ENCODE measurements at regions not wholly inside any gene's neighbourhood (a gene's known extent, or its start where the extent isn't known, plus 50 kb on each side); places are given as distances from the start of the nearest gene placed in this dataset.

DNA sequence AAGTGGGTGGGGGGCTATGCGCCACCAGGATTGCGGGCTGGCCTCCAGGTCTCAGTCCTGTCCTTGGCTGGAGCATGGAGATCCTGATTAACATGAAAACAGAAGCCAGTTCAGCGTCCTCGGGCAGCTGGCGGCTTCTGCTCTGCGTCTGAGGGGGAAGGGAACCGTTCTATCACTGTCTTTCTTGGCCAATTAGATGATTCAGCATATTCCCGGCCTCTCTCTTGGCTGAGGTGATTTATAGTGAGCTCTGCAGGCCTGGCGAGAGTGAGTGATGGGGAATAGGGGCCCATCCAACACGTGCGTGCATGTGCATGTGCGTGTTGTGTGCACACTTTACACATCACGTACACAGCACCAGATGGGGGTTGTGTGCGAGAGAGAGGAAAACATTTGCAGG is 145.8 kb upstream of the ATP6AP2 start:
- DNase-seq: no peak
- H3K27me3 Mint-ChIP-seq: no peaks in the 10 kb centered on the region
- ChIA-PET CTCF (no interaction called here), POLR2A (no interaction called here)
- H3K36me3 Mint-ChIP-seq (ENCODE audit: low read depth): no peaks in the 10 kb centered on the region
- H3K27ac Mint-ChIP-seq: no peak overlapping the region
- no peak overlapping the region for H3K4me3 Mint-ChIP-seq
- H3K4me1 Mint-ChIP-seq: peaks cover 2% of the 10 kb centered on the region
- H3K9me3 Mint-ChIP-seq: no peaks in the 10 kb centered on the region

DNA sequence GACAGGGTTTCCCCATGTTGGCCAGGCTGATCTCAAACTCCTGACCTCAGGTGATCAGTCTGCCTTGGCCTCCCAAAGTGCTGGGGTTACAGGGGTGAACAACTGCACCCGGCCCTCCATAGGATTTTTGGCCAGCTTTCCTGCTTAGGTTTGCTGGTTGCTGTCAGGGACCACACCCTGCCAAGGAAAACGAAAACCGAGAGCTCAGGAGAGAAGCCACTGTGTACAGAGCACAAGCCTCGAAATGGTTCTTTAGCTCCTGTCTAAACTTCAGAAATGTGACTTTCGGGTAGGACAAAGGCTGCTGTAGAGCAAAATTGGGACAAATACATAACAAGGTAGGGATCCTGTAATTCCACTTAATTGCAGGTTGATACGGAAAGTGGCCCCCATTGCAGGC is 146.3 kb upstream of the ATP6AP2 start:
- peaks cover 2% of the 10 kb centered on the region for H3K4me1 Mint-ChIP-seq
- H3K9me3 Mint-ChIP-seq: no peaks in the 10 kb centered on the region
- CTCF ChIA-PET: no interaction called here
- no peaks in the 10 kb centered on the region for H3K27me3 Mint-ChIP-seq
- no peaks in the 10 kb centered on the region for H3K36me3 Mint-ChIP-seq (ENCODE audit: low read depth)
- H3K27ac Mint-ChIP-seq: no peak overlapping the region
- no peak overlapping the region for H3K4me3 Mint-ChIP-seq
- POLR2A ChIA-PET: no interaction called here
- DNase-seq: no peak

DNA sequence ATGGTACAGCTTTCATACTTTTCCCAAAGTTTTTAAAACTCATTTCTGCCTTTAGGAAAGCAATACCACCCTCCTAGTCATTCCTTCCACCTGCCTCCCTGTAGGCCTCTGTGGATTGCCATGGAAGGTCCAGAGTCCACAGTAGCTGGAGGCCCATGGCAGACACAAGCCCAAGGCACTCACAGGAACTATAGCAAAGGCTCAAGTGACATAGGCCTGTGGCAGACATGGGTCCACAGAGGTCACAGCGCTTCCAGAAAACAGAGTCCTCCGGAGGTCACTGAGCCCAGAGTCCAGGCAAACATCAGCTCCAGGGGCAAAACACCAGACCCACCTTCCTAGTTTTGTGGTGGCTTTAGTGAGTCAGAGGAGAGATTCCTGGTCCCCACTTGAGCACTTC is 147.6 kb upstream of the ATP6AP2 start:
- no peak for DNase-seq
- Mint-ChIP-seq H3K9me3 (no peaks in the 10 kb centered on the region), H3K4me3 (no peak overlapping the region), H3K4me1 (no peaks in the 10 kb centered on the region), H3K27ac (no peak overlapping the region), H3K27me3 (no peaks in the 10 kb centered on the region), H3K36me3 (ENCODE audit: low read depth) (no peaks in the 10 kb centered on the region)
- POLR2A ChIA-PET: no interaction called here
- CTCF ChIA-PET: no interaction called here

DNA sequence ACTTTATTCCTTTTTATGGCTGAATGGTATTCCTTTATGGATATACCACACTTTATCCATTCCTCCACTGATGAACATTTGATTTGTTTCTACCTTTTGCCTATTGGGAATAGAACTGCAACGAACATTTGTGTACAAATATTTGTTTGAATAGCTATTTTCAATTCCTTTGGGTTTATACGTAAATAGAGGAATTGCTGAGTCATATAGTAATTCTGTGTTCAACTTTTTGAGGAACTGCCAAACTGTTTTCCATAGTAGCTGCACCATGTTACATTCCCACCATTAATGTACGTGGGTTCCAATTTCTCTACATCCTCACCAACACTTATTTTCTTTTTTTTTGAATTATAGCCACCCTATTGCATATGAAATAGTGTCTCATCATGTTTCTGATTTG is 156.5 kb upstream of the ATP6AP2 start:
- ChIA-PET POLR2A (no interaction called here), CTCF (no interaction called here)
- Mint-ChIP-seq H3K27ac (no peak overlapping the region), H3K4me1 (peaks cover 16% of the 10 kb centered on the region), H3K9me3 (peaks cover 6% of the 10 kb centered on the region), H3K4me3 (no peak overlapping the region), H3K36me3 (ENCODE audit: low read depth) (no peaks in the 10 kb centered on the region), H3K27me3 (no peaks in the 10 kb centered on the region)
- no peak for DNase-seq

DNA sequence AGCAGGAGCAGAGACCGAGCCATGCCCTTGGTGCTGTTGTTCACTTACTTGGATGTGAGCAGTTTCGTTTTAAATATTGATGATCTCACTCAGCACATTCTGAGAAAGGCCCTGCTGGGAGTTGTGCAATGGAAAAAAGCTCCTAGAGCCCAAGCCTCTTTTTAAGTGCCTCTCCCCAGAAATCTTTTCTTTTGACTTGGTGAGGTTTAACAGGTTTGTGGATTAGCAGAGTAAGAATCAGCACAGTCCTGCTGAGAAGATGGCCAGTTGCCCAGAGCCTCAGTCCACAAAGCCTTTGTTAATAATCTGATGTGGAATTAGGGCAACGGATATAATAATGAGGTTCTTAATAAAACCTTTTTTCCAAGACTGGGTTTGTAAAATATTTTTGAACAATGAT is 157.5 kb upstream of the ATP6AP2 start:
- H3K4me1 Mint-ChIP-seq: peaks cover 26% of the 10 kb centered on the region
- peaks cover 6% of the 10 kb centered on the region for H3K9me3 Mint-ChIP-seq
- ChIA-PET POLR2A (no interaction called here), CTCF (no interaction called here)
- H3K27me3 Mint-ChIP-seq: no peaks in the 10 kb centered on the region
- no peaks in the 10 kb centered on the region for H3K36me3 Mint-ChIP-seq (ENCODE audit: low read depth)
- H3K4me3 Mint-ChIP-seq: no peak overlapping the region
- no peak overlapping the region for H3K27ac Mint-ChIP-seq
- no peak for DNase-seq

DNA sequence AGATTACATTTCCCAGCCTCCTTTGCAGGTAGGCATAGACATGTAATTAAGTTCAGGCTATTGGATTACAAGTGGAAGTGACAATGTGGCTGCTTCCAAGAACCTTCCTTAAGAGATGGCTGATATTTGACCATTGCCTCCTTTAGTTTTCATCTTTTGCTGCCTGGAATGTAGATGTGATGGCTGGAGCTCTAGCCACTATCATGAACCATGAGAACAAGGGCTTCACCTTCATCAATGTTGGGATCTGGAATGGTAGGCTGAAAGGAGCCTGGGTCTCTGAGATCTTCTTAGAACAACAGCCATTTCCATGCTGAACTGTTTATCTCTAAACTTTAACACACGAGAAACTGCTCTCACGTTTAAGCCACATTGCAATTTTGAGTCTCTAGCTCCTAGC is 158.7 kb upstream of the ATP6AP2 start:
- H3K4me3 Mint-ChIP-seq: no peak overlapping the region
- CTCF ChIA-PET: no interaction called here
- DNase-seq: no peak
- H3K27me3 Mint-ChIP-seq: no peaks in the 10 kb centered on the region
- H3K36me3 Mint-ChIP-seq (ENCODE audit: low read depth): no peaks in the 10 kb centered on the region
- peaks cover 6% of the 10 kb centered on the region for H3K9me3 Mint-ChIP-seq
- H3K27ac Mint-ChIP-seq: no peak overlapping the region
- peaks cover 30% of the 10 kb centered on the region for H3K4me1 Mint-ChIP-seq
- POLR2A ChIA-PET: no interaction called here

DNA sequence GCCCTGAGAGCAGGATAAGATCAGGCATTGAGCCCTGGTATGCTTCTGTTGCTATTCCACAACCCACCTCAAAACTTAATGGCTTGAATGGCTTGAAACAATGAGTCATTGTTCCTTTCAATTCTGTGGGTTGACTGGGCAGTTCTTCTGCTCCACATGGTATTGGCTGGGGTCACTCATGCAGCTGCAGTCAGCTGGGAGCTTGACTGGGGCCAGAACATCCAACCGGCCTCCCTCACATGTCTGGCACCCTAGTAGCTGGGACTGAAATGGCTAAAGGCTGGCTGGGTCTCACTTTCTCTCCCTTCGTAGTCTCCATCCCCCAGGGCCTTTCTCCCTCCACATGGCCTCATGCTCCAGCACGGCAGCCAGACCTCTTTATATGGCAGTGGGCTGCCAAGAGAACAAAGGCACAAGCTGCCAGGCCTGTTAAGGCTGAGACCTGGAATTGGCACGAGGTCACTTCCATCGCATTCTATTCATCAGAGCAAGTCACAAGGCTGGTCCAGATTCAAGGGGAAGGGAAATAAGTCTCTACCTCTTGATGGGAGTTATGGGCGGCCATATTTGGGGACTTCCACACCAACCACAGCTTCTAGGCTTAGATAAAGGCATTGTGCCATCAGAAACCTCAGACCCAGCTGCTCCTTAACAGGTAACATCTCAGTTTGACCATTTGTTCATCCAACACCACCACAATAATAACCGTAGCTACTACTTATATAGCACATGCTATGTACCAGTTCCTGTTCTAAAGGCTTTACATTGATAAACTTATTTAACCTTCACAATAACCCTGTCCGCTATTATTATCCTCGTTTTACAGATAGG is 159.7 kb upstream of the ATP6AP2 start:
- ChIA-PET POLR2A (no interaction called here), CTCF (no interaction called here)
- no peak for DNase-seq
- Mint-ChIP-seq H3K9me3 (peaks cover 6% of the 10 kb centered on the region), H3K36me3 (ENCODE audit: low read depth) (no peaks in the 10 kb centered on the region), H3K4me1 (peaks cover 30% of the 10 kb centered on the region), H3K27me3 (no peaks in the 10 kb centered on the region), H3K4me3 (no peak overlapping the region), H3K27ac (no peak overlapping the region)

DNA sequence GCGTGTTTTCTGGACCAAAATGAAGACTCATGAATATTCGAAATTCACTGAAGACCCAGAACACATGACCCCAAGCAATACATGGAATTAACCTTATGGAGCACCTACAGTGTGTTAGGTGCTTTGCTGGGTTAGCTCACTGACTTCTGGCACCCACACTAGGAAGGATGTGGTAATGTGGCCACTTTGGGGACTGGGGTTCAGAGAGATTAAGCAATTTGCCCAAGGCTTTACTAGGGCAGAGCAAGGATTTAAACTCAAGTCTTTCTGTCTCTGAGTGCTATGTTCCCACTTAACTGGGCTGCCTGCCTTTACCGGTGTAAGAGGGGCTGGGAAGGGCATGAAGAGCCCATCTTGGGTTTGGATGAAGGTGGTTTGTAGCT is 162.0 kb upstream of the ATP6AP2 start:
- no peaks in the 10 kb centered on the region for H3K36me3 Mint-ChIP-seq (ENCODE audit: low read depth)

DNA sequence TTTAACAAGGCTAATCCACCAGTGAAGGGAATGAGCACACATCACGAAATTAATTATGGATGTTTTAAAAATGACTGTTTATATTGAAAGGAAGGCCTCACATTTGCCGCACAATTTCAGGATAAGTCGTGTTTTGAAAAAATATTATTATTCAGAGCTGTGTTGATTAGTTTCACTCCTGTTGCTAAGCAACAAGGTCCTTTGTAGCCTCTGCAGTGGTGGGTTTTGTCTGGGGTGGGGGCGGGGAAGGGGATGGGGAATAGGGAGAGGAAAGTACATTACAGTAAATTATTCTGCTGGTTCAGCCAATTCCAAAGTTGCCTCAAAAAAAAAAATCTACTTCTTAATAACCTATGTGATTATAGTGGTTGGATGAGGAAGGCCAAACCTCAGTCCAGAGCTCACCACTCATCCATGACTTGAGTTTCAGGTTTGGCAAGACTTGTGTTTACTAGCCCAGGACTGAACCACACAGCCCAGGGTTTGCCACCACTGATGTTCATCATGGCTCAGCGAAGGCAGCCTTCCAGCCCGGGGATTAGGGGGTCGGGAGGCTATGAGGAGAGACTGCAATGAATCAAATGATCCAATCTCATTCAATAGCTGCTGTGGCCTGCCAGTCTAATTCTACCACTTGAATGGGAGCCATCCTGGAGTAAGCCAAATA is 162.5 kb upstream of the ATP6AP2 start:
- ChIA-PET CTCF (no interaction called here), POLR2A (no interaction called here)
- no peaks in the 10 kb centered on the region for H3K36me3 Mint-ChIP-seq (ENCODE audit: low read depth)
- DNase-seq: peak; percentile 15
- peaks cover 29% of the 10 kb centered on the region for H3K4me1 Mint-ChIP-seq
- H3K4me3 Mint-ChIP-seq: no peak overlapping the region
- H3K27me3 Mint-ChIP-seq: no peaks in the 10 kb centered on the region
- no peak overlapping the region for H3K27ac Mint-ChIP-seq
- peaks cover 4% of the 10 kb centered on the region for H3K9me3 Mint-ChIP-seq

More for the DNA sequence above, 162.0 kb upstream of the ATP6AP2 start:
- Mint-ChIP-seq H3K27me3 (no peaks in the 10 kb centered on the region), H3K27ac (no peak overlapping the region), H3K9me3 (peaks cover 4% of the 10 kb centered on the region), H3K4me3 (no peak overlapping the region), H3K4me1 (peaks cover 30% of the 10 kb centered on the region)
- POLR2A ChIA-PET: no interaction called here
- CTCF ChIA-PET: no interaction called here
- peak; percentile 59 for DNase-seq

DNA sequence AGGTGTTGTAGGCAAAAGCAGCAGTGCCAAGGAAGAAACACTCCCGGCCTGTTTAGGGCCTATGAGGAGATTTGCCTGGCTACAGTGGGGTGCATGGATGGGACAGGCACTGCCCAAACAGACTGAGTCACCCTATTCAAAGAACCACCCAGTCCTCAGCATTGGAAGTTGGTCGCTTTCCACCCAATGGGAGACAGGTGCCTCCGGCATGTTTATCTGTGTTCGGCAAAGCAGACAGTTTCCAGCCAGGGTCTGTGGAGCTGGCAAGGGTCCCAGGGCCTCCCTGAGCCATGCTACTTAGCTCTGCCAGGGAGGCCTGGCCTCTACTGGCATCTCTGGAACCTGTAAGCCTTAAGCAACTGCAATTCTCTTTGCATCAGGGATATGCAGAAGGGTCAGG is 165.1 kb upstream of the ATP6AP2 start:
- H3K4me1 Mint-ChIP-seq: peaks cover 17% of the 10 kb centered on the region
- no peak overlapping the region for H3K27ac Mint-ChIP-seq
- H3K36me3 Mint-ChIP-seq (ENCODE audit: low read depth): no peaks in the 10 kb centered on the region
- H3K27me3 Mint-ChIP-seq: no peaks in the 10 kb centered on the region
- POLR2A ChIA-PET: no interaction called here
- H3K9me3 Mint-ChIP-seq: no peaks in the 10 kb centered on the region
- CTCF ChIA-PET: no interaction called here
- no peak for DNase-seq
- no peak overlapping the region for H3K4me3 Mint-ChIP-seq

DNA sequence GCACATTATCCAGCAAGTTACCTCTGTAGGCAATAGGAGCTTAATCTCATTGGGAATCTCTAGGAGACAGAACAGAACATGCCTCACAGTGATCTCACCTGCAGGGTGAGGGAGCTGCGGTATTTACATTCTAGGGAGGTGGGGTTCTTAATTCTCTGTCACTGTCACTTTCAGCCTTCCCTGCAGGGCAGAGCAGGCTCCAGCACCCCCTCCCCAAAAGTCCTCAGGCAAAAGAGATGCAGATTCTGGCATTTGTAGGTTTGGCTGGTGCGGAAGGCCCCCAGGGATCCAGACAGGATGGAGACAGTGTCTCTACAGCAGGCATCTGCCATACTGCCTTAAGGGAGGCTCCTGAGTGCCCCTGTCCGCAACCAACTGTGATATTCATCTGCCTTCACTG is 166.4 kb upstream of the ATP6AP2 start:
- H3K27ac Mint-ChIP-seq: no peak overlapping the region

DNA sequence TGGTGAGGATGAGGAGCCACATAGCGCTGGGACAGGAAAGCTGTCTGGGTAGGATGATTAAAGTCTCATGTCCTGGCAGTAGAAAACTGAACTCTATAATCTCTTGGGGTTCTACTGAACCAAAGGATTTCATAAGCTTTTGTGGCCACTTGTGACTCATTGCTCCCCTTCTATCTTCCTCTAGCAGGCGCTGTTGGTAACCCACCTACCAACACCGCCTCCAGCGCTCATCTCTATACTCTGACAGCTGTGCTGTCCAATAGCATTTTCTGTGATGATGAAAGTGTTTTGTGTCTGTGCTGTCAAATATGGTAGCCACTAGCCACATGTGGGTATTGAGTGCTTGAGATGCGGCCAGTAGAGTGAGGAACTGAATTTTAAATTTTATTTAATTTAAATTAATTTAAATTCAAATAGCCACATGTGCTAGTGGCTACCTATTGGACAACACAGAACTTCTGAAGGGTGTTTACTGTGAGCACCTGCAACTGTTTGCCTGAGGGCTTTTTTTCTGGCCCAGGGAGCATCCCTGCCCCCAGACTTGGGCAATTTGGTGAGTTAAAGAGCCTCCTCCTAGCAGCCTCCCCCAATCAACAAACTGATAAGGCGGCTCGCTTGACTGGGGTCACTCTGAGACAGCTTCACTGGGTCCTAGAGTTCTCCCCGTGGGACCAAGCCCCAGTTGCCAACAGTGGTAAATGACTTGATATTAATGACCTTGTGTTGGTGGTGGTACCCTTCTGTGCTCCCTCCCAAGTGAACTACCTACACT is 169.2 kb upstream of the ATP6AP2 start:
- no peaks in the 10 kb centered on the region for H3K36me3 Mint-ChIP-seq (ENCODE audit: low read depth)
- ChIA-PET CTCF (no interaction called here), POLR2A (interaction anchor here (1.5 kb wide), 1 partner anchor 9 kb away, joined by 3 read pairs; no protein-coding TSS in a partner anchor)
- H3K4me3 Mint-ChIP-seq: no peak overlapping the region
- no peak for DNase-seq
- peaks cover 6% of the 10 kb centered on the region for H3K27me3 Mint-ChIP-seq
- no peak overlapping the region for H3K27ac Mint-ChIP-seq
- H3K4me1 Mint-ChIP-seq: no peaks in the 10 kb centered on the region
- H3K9me3 Mint-ChIP-seq: peaks cover 2% of the 10 kb centered on the region

More for the DNA sequence above, 166.4 kb upstream of the ATP6AP2 start:
- Mint-ChIP-seq H3K4me1 (peaks cover 15% of the 10 kb centered on the region), H3K9me3 (peaks cover 2% of the 10 kb centered on the region), H3K27me3 (no peaks in the 10 kb centered on the region), H3K4me3 (no peak overlapping the region), H3K36me3 (ENCODE audit: low read depth) (no peaks in the 10 kb centered on the region)
- DNase-seq: no peak
- CTCF ChIA-PET: no interaction called here
- POLR2A ChIA-PET: no interaction called here

DNA sequence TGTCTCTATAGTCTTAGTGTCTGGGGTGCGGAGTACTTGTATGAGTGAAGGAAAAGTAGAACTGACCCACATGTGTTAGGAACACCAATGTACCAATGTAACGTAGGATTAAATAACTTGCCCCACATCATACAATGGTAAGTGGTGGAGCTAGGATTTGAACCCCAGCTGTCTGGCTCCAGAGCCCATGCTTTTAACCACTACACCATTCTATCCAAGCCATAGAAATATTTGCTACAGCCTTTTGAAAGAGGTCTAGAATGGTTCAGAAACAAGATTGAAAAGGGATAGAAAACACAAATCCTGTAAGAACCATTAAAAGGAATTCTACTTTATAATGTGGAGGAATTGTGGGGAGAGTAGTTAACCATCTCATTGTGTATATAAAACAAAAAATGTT is 169.9 kb upstream of the ATP6AP2 start:
- DNase-seq: no peak
- H3K36me3 Mint-ChIP-seq (ENCODE audit: low read depth): no peaks in the 10 kb centered on the region
- no peak overlapping the region for H3K27ac Mint-ChIP-seq
- peaks cover 2% of the 10 kb centered on the region for H3K9me3 Mint-ChIP-seq
- H3K27me3 Mint-ChIP-seq: peaks cover 6% of the 10 kb centered on the region
- POLR2A ChIA-PET: interaction anchor here (1.5 kb wide), 1 partner anchor 9 kb away, joined by 3 read pairs; no protein-coding TSS in a partner anchor
- CTCF ChIA-PET: no interaction called here
- H3K4me1 Mint-ChIP-seq: no peaks in the 10 kb centered on the region
- no peak overlapping the region for H3K4me3 Mint-ChIP-seq
